Putamen (tissue), 1 donor: ENCODE measurements at regions not wholly inside any gene's neighbourhood (a gene's known extent, or its start where the extent isn't known, plus 50 kb on each side); places are given as distances from the start of the nearest gene placed in this dataset.
"Not testable (repeated sequence)": the region's sequence is repeated elsewhere in the genome, so short reads cannot be mapped to it uniquely, and the experiment has no call there.

ENCODE experiments used
- DNase-seq: peaks from one replicate; pipeline ENCODE4 v3.0.0-alpha.2; 2016; ENCODE audit warnings: low spot score

GRCh38 chr1:14259191-14259757, 339.2 kb upstream of the KAZN start:
- peak; percentile 96 for DNase-seq

- DNase-seq: no peak
These were observed 338.0 kb upstream of the KAZN start for GRCh38 chr1:14260480-14260879.

- peak; percentile 69 for DNase-seq
These were observed 337.1 kb upstream of the KAZN start for GRCh38 chr1:14261395-14261794.

GRCh38 chr1:14262637-14263036, 335.8 kb upstream of the KAZN start:
- DNase-seq: no peak

GRCh38 chr1:14263225-14263624, 335.3 kb upstream of the KAZN start:
- no peak for DNase-seq

- DNase-seq: no peak
These were observed 334.8 kb upstream of the KAZN start for GRCh38 chr1:14263671-14264070.

- DNase-seq: no peak
These were observed 333.0 kb upstream of the KAZN start for GRCh38 chr1:14265495-14265894.

- no peak for DNase-seq
These were observed 330.5 kb upstream of the KAZN start for GRCh38 chr1:14267991-14268390.

- no peak for DNase-seq
These were observed 327.7 kb upstream of the KAZN start for GRCh38 chr1:14270821-14271220.

GRCh38 chr1:14273811-14274210, 324.7 kb upstream of the KAZN start:
- DNase-seq: no peak

GRCh38 chr1:14279891-14280290, 318.6 kb upstream of the KAZN start:
- not testable (repeated sequence) for DNase-seq

- no peak for DNase-seq
These were observed 317.6 kb upstream of the KAZN start for GRCh38 chr1:14280909-14281308.

GRCh38 chr1:14281412-14281811, 317.1 kb upstream of the KAZN start:
- DNase-seq: no peak

GRCh38 chr1:14282707-14283106, 315.8 kb upstream of the KAZN start:
- DNase-seq: no peak

- no peak for DNase-seq
These were observed 313.2 kb upstream of the KAZN start for GRCh38 chr1:14285238-14285637.

- not testable (repeated sequence) for DNase-seq
These were observed 307.3 kb upstream of the KAZN start for GRCh38 chr1:14291182-14291581.

GRCh38 chr1:14292520-14292919, 306.0 kb upstream of the KAZN start:
- DNase-seq: no peak

GRCh38 chr1:14294006-14294405, 304.5 kb upstream of the KAZN start:
- no peak for DNase-seq

GRCh38 chr1:14294860-14295536, 303.5 kb upstream of the KAZN start:
- no peak for DNase-seq

- DNase-seq: no peak
These were observed 301.7 kb upstream of the KAZN start for GRCh38 chr1:14296795-14297194.

GRCh38 chr1:14297356-14297755, 301.1 kb upstream of the KAZN start:
- no peak for DNase-seq

- no peak for DNase-seq
These were observed 299.7 kb upstream of the KAZN start for GRCh38 chr1:14298806-14299205.

GRCh38 chr1:14300991-14301703, 297.3 kb upstream of the KAZN start:
- no peak for DNase-seq

- no peak for DNase-seq
These were observed 296.8 kb upstream of the KAZN start for GRCh38 chr1:14301704-14302024.
